BE2C (cell line): ENCODE measurements at regions not wholly inside any gene's neighbourhood (a gene's known extent, or its start where the extent isn't known, plus 50 kb on each side); places are given as distances from the start of the nearest gene placed in this dataset.

Source experiments
- DNase-seq: peaks from one replicate; pipeline ENCODE4 v3.0.0-alpha.2; 2020
- H3K27me3 ChIP-seq: fragments of 250-450 bp; sonication (Bioruptor Pico); 2 replicates; pipeline ENCODE4 v1.5.1; 2020; ENCODE audit warnings: mild to moderate bottlenecking
- H3K36me3 ChIP-seq: fragments of 250-450 bp; sonication (Bioruptor Pico); 2 replicates; pipeline ENCODE4 v1.5.1; 2020; ENCODE audit warnings: mild to moderate bottlenecking
- H3K4me1 ChIP-seq: fragments of 250-450 bp; sonication (Bioruptor Pico); 2 replicates; pipeline ENCODE4 v1.5.1; 2020
- H3K4me3 ChIP-seq: 2 replicates; pipeline ENCODE4 v1.5.1; 2011; ENCODE audit warnings: low read depth, low read length
- H3K9me3 ChIP-seq: fragments of 250-450 bp; sonication (Bioruptor Pico); 2 replicates; pipeline ENCODE4 v1.5.1; 2020
- CTCF ChIP-seq: IDR thresholded peaks from 2 replicates; pipeline ENCODE4 v1.5.1; 2012; ENCODE audit warnings: mild to moderate bottlenecking, low read depth, low read length

- no peak for DNase-seq
- Histone ChIP-seq H3K9me3 (no peaks in the 10 kb centered on the region), H3K4me3 (no peak overlapping the region), H3K4me1 (no peaks in the 10 kb centered on the region), H3K36me3 (no peaks in the 10 kb centered on the region), H3K27me3 (no peaks in the 10 kb centered on the region)
- no peak for TF ChIP-seq CTCF
Observed at GRCh38 chr2:221137385-221137784, 434.7 kb downstream of the EPHA4 start.

GRCh38 chr2:221142341-221142740 lies 429.8 kb downstream of the EPHA4 start:
- TF ChIP-seq CTCF = no peak
- Histone ChIP-seq H3K27me3 (no peaks in the 10 kb centered on the region), H3K4me1 (no peaks in the 10 kb centered on the region), H3K4me3 (no peak overlapping the region), H3K9me3 (no peaks in the 10 kb centered on the region), H3K36me3 (no peaks in the 10 kb centered on the region)
- DNase-seq = no peak

GRCh38 chr2:221143231-221143630 lies 428.9 kb downstream of the EPHA4 start:
- no peak for TF ChIP-seq CTCF
- no peaks in the 10 kb centered on the region for H3K4me1 ChIP-seq
- no peak for DNase-seq
- no peaks in the 10 kb centered on the region for H3K9me3 ChIP-seq
- H3K27me3 ChIP-seq = no peaks in the 10 kb centered on the region
- H3K4me3 ChIP-seq = no peak overlapping the region
- no peaks in the 10 kb centered on the region for H3K36me3 ChIP-seq

GRCh38 chr2:221144909-221145308 lies 427.2 kb downstream of the EPHA4 start:
- Histone ChIP-seq H3K4me1 (no peaks in the 10 kb centered on the region), H3K36me3 (no peaks in the 10 kb centered on the region), H3K27me3 (no peaks in the 10 kb centered on the region), H3K4me3 (no peak overlapping the region), H3K9me3 (no peaks in the 10 kb centered on the region)
- DNase-seq = no peak
- no peak for TF ChIP-seq CTCF

GRCh38 chr2:221145396-221145795 lies 426.7 kb downstream of the EPHA4 start:
- Histone ChIP-seq H3K4me1 (no peaks in the 10 kb centered on the region), H3K27me3 (no peaks in the 10 kb centered on the region), H3K4me3 (no peak overlapping the region), H3K9me3 (no peaks in the 10 kb centered on the region), H3K36me3 (no peaks in the 10 kb centered on the region)
- no peak for TF ChIP-seq CTCF
- no peak for DNase-seq

GRCh38 chr2:221153226-221153625 lies 418.9 kb downstream of the EPHA4 start:
- no peaks in the 10 kb centered on the region for H3K27me3 ChIP-seq
- no peak for TF ChIP-seq CTCF
- no peak overlapping the region for H3K4me3 ChIP-seq
- H3K9me3 ChIP-seq = no peaks in the 10 kb centered on the region
- DNase-seq = no peak
- H3K4me1 ChIP-seq = no peaks in the 10 kb centered on the region
- H3K36me3 ChIP-seq = no peaks in the 10 kb centered on the region
